ENCODE measurements at regions not wholly inside any gene's neighbourhood (a gene's known extent, or its start where the extent isn't known, plus 50 kb on each side); places are given as distances from the start of the nearest gene placed in this dataset.

DNA sequence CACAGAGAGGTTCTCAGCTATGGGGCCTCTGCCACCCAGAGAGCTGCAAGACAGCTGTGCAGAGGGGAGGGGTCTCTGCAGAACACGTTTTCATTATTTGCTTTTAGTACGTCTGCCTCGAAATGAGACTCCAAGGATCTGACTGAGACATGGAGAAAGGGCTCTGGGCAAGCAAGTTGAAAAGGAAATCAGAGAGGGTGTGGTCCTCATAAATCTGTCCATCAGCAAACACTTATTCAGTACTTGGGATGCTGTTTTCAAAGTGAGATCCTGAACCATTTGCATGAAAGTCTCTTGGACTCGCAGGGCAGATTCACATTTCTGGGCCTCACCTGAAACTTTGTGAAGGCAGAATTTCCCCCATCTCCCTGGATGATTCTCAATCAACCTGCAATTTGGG, 197.4 kb upstream of the GALNT2 start:
- TF ChIP-seq, protein P1, sequence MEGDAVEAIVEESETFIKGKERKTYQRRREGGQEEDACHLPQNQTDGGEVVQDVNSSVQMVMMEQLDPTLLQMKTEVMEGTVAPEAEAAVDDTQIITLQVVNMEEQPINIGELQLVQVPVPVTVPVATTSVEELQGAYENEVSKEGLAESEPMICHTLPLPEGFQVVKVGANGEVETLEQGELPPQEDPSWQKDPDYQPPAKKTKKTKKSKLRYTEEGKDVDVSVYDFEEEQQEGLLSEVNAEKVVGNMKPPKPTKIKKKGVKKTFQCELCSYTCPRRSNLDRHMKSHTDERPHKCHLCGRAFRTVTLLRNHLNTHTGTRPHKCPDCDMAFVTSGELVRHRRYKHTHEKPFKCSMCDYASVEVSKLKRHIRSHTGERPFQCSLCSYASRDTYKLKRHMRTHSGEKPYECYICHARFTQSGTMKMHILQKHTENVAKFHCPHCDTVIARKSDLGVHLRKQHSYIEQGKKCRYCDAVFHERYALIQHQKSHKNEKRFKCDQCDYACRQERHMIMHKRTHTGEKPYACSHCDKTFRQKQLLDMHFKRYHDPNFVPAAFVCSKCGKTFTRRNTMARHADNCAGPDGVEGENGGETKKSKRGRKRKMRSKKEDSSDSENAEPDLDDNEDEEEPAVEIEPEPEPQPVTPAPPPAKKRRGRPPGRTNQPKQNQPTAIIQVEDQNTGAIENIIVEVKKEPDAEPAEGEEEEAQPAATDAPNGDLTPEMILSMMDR (IDR thresholded peaks at IDR 0.05), result no peak
- TF ChIP-seq POLR2A (IDR thresholded peaks at IDR 0.05), result no peak
